ENCODE measurements at regions not wholly inside any gene's neighbourhood (a gene's known extent, or its start where the extent isn't known, plus 50 kb on each side); places are given as distances from the start of the nearest gene placed in this dataset.

DNA sequence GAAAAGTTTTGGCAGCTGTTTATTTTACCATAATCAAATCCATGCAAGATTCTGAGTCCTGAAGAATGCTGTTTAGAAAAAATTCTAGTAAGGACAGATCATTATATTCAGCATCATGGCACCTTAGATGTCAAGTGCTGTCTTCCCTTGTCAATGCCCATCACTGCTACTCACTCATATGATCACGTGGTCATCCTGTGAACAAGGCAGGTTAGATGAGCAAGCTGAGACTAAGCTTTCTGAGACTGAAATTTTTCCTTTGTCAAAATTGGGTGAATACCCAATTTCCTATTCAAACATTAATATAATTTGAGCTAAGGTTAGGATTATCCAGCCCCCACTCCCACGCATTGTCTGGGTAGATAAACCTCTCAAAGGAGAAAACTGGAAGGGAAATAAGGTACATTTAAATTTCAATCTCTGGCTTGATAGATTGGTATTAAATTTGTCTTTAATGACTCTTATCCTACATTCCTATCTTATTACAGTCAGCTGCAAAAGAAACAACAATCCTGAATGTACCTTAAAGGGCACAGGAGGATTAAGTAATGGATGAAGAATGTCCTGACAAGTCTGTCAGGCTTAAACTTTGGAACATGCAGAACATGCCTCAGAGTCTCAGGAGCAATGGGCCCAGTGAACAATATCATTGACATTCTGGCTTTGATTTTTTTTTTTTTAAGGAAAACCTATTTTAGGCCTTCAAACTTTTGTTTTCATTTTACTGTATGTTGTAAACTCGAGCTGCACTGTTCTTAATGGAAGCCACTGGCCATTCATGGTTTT is 148.7 kb upstream of the RANBP3L start:
- ChIA-PET CTCF (no interaction called here), POLR2A (ENCODE audit: unreplicated experiment) (no interaction called here)
- H4K5ac ChIP-seq (ENCODE audit: low read depth, low read length) = no peak overlapping the region
- H2BK5ac ChIP-seq (ENCODE audit: low read depth, low read length, poor library complexity, severe bottlenecking) = no peak overlapping the region
- DNase-seq (no peak), ATAC-seq (ENCODE audit: low read depth) (no peak)
- no peak overlapping the region for H3K9ac ChIP-seq (ENCODE audit: low read depth, low read length)
- H3K9me1 ChIP-seq (ENCODE audit: insufficient read depth, low read length) = no peaks in the 10 kb centered on the region
- no peaks in the 10 kb centered on the region for H3K4me1 ChIP-seq (ENCODE audit: control insufficient read depth, insufficient read depth, low read length)
- no peak overlapping the region for H2AK5ac ChIP-seq (ENCODE audit: low read depth, low read length)
- WGBS, 2 experiments (ENCODE audit: extremely low coverage in 2 of 2, insufficient read length in 1 of 2) = no CpG with 5 or more reads among the region's 3 CpGs
- no peaks in the 10 kb centered on the region for H3K79me1 ChIP-seq (ENCODE audit: low read depth in 1 of 2, low read length in 2 of 2)
- no peaks in the 10 kb centered on the region for H4K20me1 ChIP-seq (ENCODE audit: insufficient read depth, low read length)
- no peaks in the 10 kb centered on the region; the same call in 1 of the 2 replicates for H3K27me3 ChIP-seq (ENCODE audit: control insufficient read depth, insufficient read depth, low read length)
- no peak overlapping the region for H3K56ac ChIP-seq (ENCODE audit: extremely low read depth, insufficient read depth, low read length)
- no peaks in the 10 kb centered on the region for H3K9me3 ChIP-seq (ENCODE audit: control insufficient read depth, insufficient read depth, low read length)
- no TSS peak for BruUV-seq (replicated peaks)
- intact Hi-C loops (cut with micrococcal nuclease) (no loop called here), in situ Hi-C loops (cut with MboI; ENCODE audit: low sequenced_read_pairs) (no loop called here), dilution Hi-C loops (cut with HindIII; ENCODE audit: low sequenced_read_pairs, unreplicated experiment) (no loop called here)
- H2BK120ac ChIP-seq (ENCODE audit: low read depth, low read length) = no peak overlapping the region
- no peak overlapping the region for H3K18ac ChIP-seq (ENCODE audit: low read depth, low read length)
- TF ChIP-seq MAFK (IDR thresholded peaks at IDR 0.05; ENCODE audit: low read depth, low read length) (no peak), SMC3 (IDR thresholded peaks at IDR 0.05; ENCODE audit: low read depth, low read length) (no peak), RFX5 (IDR thresholded peaks at IDR 0.05; ENCODE audit: low read depth, low read length) (no peak)
- TF ChIP-seq, protein P1, sequence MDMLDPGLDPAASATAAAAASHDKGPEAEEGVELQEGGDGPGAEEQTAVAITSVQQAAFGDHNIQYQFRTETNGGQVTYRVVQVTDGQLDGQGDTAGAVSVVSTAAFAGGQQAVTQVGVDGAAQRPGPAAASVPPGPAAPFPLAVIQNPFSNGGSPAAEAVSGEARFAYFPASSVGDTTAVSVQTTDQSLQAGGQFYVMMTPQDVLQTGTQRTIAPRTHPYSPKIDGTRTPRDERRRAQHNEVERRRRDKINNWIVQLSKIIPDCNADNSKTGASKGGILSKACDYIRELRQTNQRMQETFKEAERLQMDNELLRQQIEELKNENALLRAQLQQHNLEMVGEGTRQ (IDR thresholded peaks at IDR 0.05; ENCODE audit: low read depth, low read length) = no peak
- TF ChIP-seq, protein P2, sequence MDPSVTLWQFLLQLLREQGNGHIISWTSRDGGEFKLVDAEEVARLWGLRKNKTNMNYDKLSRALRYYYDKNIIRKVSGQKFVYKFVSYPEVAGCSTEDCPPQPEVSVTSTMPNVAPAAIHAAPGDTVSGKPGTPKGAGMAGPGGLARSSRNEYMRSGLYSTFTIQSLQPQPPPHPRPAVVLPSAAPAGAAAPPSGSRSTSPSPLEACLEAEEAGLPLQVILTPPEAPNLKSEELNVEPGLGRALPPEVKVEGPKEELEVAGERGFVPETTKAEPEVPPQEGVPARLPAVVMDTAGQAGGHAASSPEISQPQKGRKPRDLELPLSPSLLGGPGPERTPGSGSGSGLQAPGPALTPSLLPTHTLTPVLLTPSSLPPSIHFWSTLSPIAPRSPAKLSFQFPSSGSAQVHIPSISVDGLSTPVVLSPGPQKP (IDR thresholded peaks at IDR 0.05; ENCODE audit: borderline replicate concordance, low read depth, low read length) = no peak
- no peaks in the 10 kb centered on the region for H3K36me3 ChIP-seq (ENCODE audit: control insufficient read depth, insufficient read depth, low read length)
- no peak overlapping the region for H3K4me2 ChIP-seq (ENCODE audit: low read depth, low read length)
- no peak overlapping the region for H2AFZ ChIP-seq (replicated peaks; ENCODE audit: low read length, poor library complexity)
- no peak overlapping the region for H3K14ac ChIP-seq (replicated peaks; ENCODE audit: low read depth, low read length)
- no peak overlapping the region for H3K23ac ChIP-seq (ENCODE audit: low read depth, low read length)
- no peak overlapping the region for H3K27ac ChIP-seq (ENCODE audit: insufficient read depth, low read length)
- no peak overlapping the region for H3K4ac ChIP-seq (ENCODE audit: low read depth, low read length)
- no peak overlapping the region for H3K4me3 ChIP-seq (ENCODE audit: insufficient read depth, low read depth, low read length)
- H4K91ac ChIP-seq (ENCODE audit: insufficient read depth, low read depth, low read length) = no peak overlapping the region
- no peak overlapping the region for H4K8ac ChIP-seq (ENCODE audit: low read depth in 2 of 2, low read length in 2 of 2)
- H2BK15ac ChIP-seq (ENCODE audit: low read depth, low read length) = no peak overlapping the region
- H2BK20ac ChIP-seq (ENCODE audit: low read depth, low read length) = no peak overlapping the region
- no peak overlapping the region for H2AK9ac ChIP-seq (replicated peaks; ENCODE audit: low read depth, low read length, poor library complexity)

All from IMR-90 (cell line).